H1 (cell line): ENCODE measurements at regions not wholly inside any gene's neighbourhood (a gene's known extent, or its start where the extent isn't known, plus 50 kb on each side); places are given as distances from the start of the nearest gene placed in this dataset.

Experiments
- CTCF ChIA-PET: fragments of 300-600 bp; sonication (Branson Sonifier 250); formaldehyde crosslinking; loops from one replicate; lab custom pipeline; 2021; ENCODE audit not compliant: partially characterized antibody; lab: Charles Lee
- POLR2A ChIA-PET: fragments of 300-600 bp; sonication (Branson Sonifier 250); formaldehyde crosslinking; loops from one replicate; lab custom pipeline; 2021; ENCODE audit warnings: inconsistent platforms; ENCODE audit not compliant: partially characterized antibody; lab: Charles Lee
- DNase-seq, 2 experiments: peaks; one replicate each; pipeline versions ENCODE4 v3.0.0 to v3.0.0-alpha.2; 2010 to 2022; ENCODE audit warnings: low spot score in 2 of 2, low read depth in 1 of 2, mixed read lengths in 1 of 2
- FAIRE-seq: peaks from 2 replicates; lab custom pipeline; 2011; peaks lifted over from hg19 to GRCh38; lab: Jason Lieb, UNC
- H2AFZ ChIP-seq: 2 replicates; pipeline ENCODE4 v1.8.1; 2012; ENCODE audit warnings: low read length, inconsistent platforms
- H2AK5ac ChIP-seq: 2 replicates; pipeline ENCODE4 v1.6.1; 2013; ENCODE audit warnings: low read depth, low read length
- H2BK120ac ChIP-seq: replicated peaks from 2 replicates; pipeline ENCODE3; 2013; ENCODE audit warnings: low read depth, low read length, inconsistent platforms
- H2BK12ac ChIP-seq: 2 replicates; pipeline ENCODE4 v1.6.1; 2013; ENCODE audit warnings: low read depth, low read length
- H2BK15ac ChIP-seq: 2 replicates; pipeline ENCODE4 v1.6.1; 2013; ENCODE audit warnings: low read length
- H2BK20ac ChIP-seq: 2 replicates; pipeline ENCODE4 v1.6.1; 2013; ENCODE audit warnings: low read length
- H2BK5ac ChIP-seq: 2 replicates; pipeline ENCODE4 v1.6.1; 2013; ENCODE audit warnings: low read depth, low read length
- H3K14ac ChIP-seq: 2 replicates; pipeline ENCODE4 v1.6.1; 2013; ENCODE audit warnings: inconsistent platforms; ENCODE audit not compliant: insufficient read length
- H3K18ac ChIP-seq: 2 replicates; pipeline ENCODE4 v1.6.1; 2013; ENCODE audit warnings: low read length; ENCODE audit errors: extremely low read depth
- H3K23ac ChIP-seq: 2 replicates; pipeline ENCODE4 v1.6.1; 2013; ENCODE audit warnings: inconsistent platforms; ENCODE audit not compliant: insufficient read length
- H3K23me2 ChIP-seq: 2 replicates; pipeline ENCODE4 v1.6.1; 2013; ENCODE audit warnings: low read depth, low read length
- H3K27ac ChIP-seq: 2 replicates; pipeline ENCODE4 v1.6.1; 2011; ENCODE audit warnings: low read depth, low read length, inconsistent platforms
- H3K27me3 ChIP-seq, 4 experiments: replicated peaks in 1 of 4; 1 replicate in 1 of 4; 2 replicates in 3 of 4; pipeline versions ENCODE4 v1.6.1 to v1.8.1; 2011 to 2013; ENCODE audit warnings: low read length in 3 of 4, mild to moderate bottlenecking in 3 of 4, inconsistent platforms in 2 of 4, mixed read lengths in 2 of 4, moderate library complexity in 1 of 4; ENCODE audit not compliant: control insufficient read depth in 3 of 4, insufficient read depth in 3 of 4; ENCODE audit errors: extremely low read depth in 1 of 4
- H3K36me3 ChIP-seq, 4 experiments: 2 replicates each; pipeline versions ENCODE4 v1.6.1 to v1.8.1; 2011 to 2013; ENCODE audit warnings: mild to moderate bottlenecking in 4 of 4, low read length in 3 of 4, moderate library complexity in 2 of 4, control low read depth in 1 of 4, inconsistent platforms in 1 of 4; ENCODE audit not compliant: insufficient read depth in 4 of 4, control insufficient read depth in 2 of 4
- H3K4ac ChIP-seq: replicated peaks from 2 replicates; pipeline ENCODE3; 2013; ENCODE audit warnings: low read length, low read depth, mixed read lengths, inconsistent platforms; ENCODE audit not compliant: insufficient read length
- H3K4me1 ChIP-seq, 4 experiments: replicated peaks in 1 of 4; 1 replicate in 1 of 4; 2 replicates in 3 of 4; pipeline versions ENCODE4 v1.6.1 to v1.8.1; 2011 to 2013; ENCODE audit warnings: low read length in 3 of 4, inconsistent platforms in 2 of 4, mixed read lengths in 1 of 4; ENCODE audit not compliant: insufficient read depth in 4 of 4, control insufficient read depth in 3 of 4
- H3K4me2 ChIP-seq, 2 experiments: 2 replicates each; pipeline versions ENCODE4 v1.6.1 to v1.8.1; 2011 to 2013; ENCODE audit warnings: low read depth in 2 of 2, low read length in 2 of 2, control low read depth in 1 of 2, inconsistent platforms in 1 of 2, mild to moderate bottlenecking in 1 of 2; ENCODE audit not compliant: insufficient read depth in 1 of 2
- H3K4me3 ChIP-seq, 4 experiments: fragments of 200-600, 300-600 bp in 1 of 4; sonication (generic), shearing (Covaris generic), sonication (Bioruptor Twin) in 1 of 4; 2 replicates each; pipeline versions ENCODE4 v1.5.1 to v1.8.1; 2011 to 2016; ENCODE audit warnings: low read length in 4 of 4, low read depth in 3 of 4, control low read depth in 2 of 4, inconsistent platforms in 2 of 4, mild to moderate bottlenecking in 2 of 4, mixed read lengths in 1 of 4, moderate library complexity in 1 of 4; ENCODE audit not compliant: insufficient read depth in 2 of 4; ENCODE audit errors: extremely low read depth in 1 of 4
- H3K56ac ChIP-seq: replicated peaks from 2 replicates; pipeline ENCODE3; 2013; ENCODE audit warnings: low read depth, mild to moderate bottlenecking, mixed read lengths, low read length, inconsistent platforms; ENCODE audit not compliant: insufficient read length
- H3K79me1 ChIP-seq: 2 replicates; pipeline ENCODE4 v1.6.1; 2013; ENCODE audit warnings: low read depth, low read length, control low read depth
- H3K79me2 ChIP-seq, 2 experiments: 2 replicates each; pipeline versions ENCODE4 v1.6.1 to v1.8.1; 2012 to 2013; ENCODE audit warnings: low read length in 2 of 2, mild to moderate bottlenecking in 2 of 2, inconsistent platforms in 1 of 2; ENCODE audit not compliant: insufficient read depth in 2 of 2, control insufficient read depth in 1 of 2
- H3K9ac ChIP-seq, 4 experiments: replicated peaks in 1 of 4; 1 replicate in 1 of 4; 2 replicates in 3 of 4; pipeline versions ENCODE4 v1.6.1 to v1.8.1; 2011 to 2013; ENCODE audit warnings: low read depth in 3 of 4, low read length in 3 of 4, control low read depth in 2 of 4, mild to moderate bottlenecking in 2 of 4, moderate library complexity in 2 of 4, inconsistent platforms in 1 of 4; ENCODE audit errors: extremely low read depth in 1 of 4
- H3K9me3 ChIP-seq, 2 experiments: 2 replicates each; pipeline versions ENCODE4 v1.6.1 to v1.8.1; 2012 to 2013; ENCODE audit warnings: mild to moderate bottlenecking in 2 of 2, moderate library complexity in 2 of 2, control low read depth in 1 of 2, inconsistent platforms in 1 of 2, low read depth in 1 of 2, low read length in 1 of 2, mixed read lengths in 1 of 2; ENCODE audit not compliant: insufficient read depth in 2 of 2
- H4K20me1 ChIP-seq, 2 experiments: replicated peaks in 1 of 2; 2 replicates each; pipeline versions ENCODE3 to v1.8.1; 2011 to 2013; ENCODE audit warnings: inconsistent platforms in 2 of 2, low read length in 2 of 2, mild to moderate bottlenecking in 1 of 2; ENCODE audit not compliant: insufficient read depth in 2 of 2, control insufficient read depth in 1 of 2
- H4K5ac ChIP-seq: 2 replicates; pipeline ENCODE4 v1.6.1; 2013; ENCODE audit warnings: low read length, low read depth, mixed read lengths, inconsistent platforms; ENCODE audit not compliant: insufficient read length
- H4K8ac ChIP-seq: 2 replicates; pipeline ENCODE4 v1.8.0; 2013; ENCODE audit warnings: mild to moderate bottlenecking, moderate library complexity, low read length, inconsistent platforms; ENCODE audit not compliant: insufficient read depth; ENCODE audit errors: extremely low read depth
- H4K91ac ChIP-seq: replicated peaks from 2 replicates; pipeline ENCODE3; 2013; ENCODE audit warnings: low read length, mixed read lengths, inconsistent platforms; ENCODE audit not compliant: insufficient read length
- CBX8 ChIP-seq: fragments of 300-800, 300-1000 bp; sonication (generic); IDR thresholded peaks from 2 replicates; pipeline ENCODE4 v1.7.1; 2016; ENCODE audit warnings: low read depth, low read length, borderline replicate concordance
- CEBPB ChIP-seq: IDR thresholded peaks from 2 replicates; pipeline ENCODE4 v1.6.1; 2012; ENCODE audit warnings: low read depth, low read length
- CHD1 ChIP-seq: IDR thresholded peaks from 2 replicates; pipeline ENCODE4 v1.6.1; 2012; ENCODE audit warnings: low read depth, low read length, improper control_type of control experiment
- GABPA ChIP-seq: IDR thresholded peaks from 2 replicates; pipeline ENCODE4 v1.6.1; 2011; ENCODE audit warnings: mild to moderate bottlenecking, low read length, moderate library complexity, borderline replicate concordance; ENCODE audit not compliant: insufficient read depth
- HDAC2 ChIP-seq, 2 experiments: fragments of 300-600 bp in 1 of 2; sonication (generic) in 1 of 2; IDR thresholded peaks; 2 replicates each; pipeline ENCODE4 v1.6.1; 2011 to 2012; ENCODE audit warnings: low read depth in 2 of 2, low read length in 2 of 2, mild to moderate bottlenecking in 2 of 2, moderate library complexity in 2 of 2, borderline replicate concordance in 1 of 2, inconsistent platforms in 1 of 2
- HDAC6 ChIP-seq: IDR thresholded peaks from one replicate; pipeline ENCODE4 v1.7.1; 2012; ENCODE audit warnings: low read depth, mild to moderate bottlenecking, inconsistent platforms, low read length, moderate library complexity
- POU5F1 ChIP-seq: IDR thresholded peaks from 2 replicates; pipeline ENCODE4 v1.6.1; 2011; ENCODE audit warnings: low read depth, mild to moderate bottlenecking, low read length, moderate library complexity
- RAD21 ChIP-seq, 2 experiments: IDR thresholded peaks in 1 of 2; conservative IDR thresholded peaks in 1 of 2; 2 replicates each; pipeline ENCODE4 v1.6.1; 2011; ENCODE audit warnings: low read depth in 2 of 2, low read length in 2 of 2, improper control_type of control experiment in 1 of 2, inconsistent platforms in 1 of 2, mild to moderate bottlenecking in 1 of 2, moderate library complexity in 1 of 2
- SIN3A ChIP-seq, 2 experiments: IDR thresholded peaks in 1 of 2; conservative IDR thresholded peaks in 1 of 2; 2 replicates each; pipeline ENCODE4 v1.6.1; 2011 to 2012; ENCODE audit warnings: low read length in 2 of 2, improper control_type of control experiment in 1 of 2, low read depth in 1 of 2, mild to moderate bottlenecking in 1 of 2
- SP2 ChIP-seq: IDR thresholded peaks from 2 replicates; pipeline ENCODE4 v1.6.1; 2012; ENCODE audit warnings: mild to moderate bottlenecking, low read length, inconsistent platforms
- SP4 ChIP-seq: IDR thresholded peaks from 2 replicates; pipeline ENCODE4 v1.6.1; 2012; ENCODE audit warnings: low read length, inconsistent platforms
- SRF ChIP-seq: IDR thresholded peaks from 2 replicates; pipeline ENCODE4 v1.6.1; 2011; ENCODE audit warnings: mild to moderate bottlenecking, low read depth, low read length, moderate library complexity
- SUZ12 ChIP-seq: fragments of 200-600 bp; sonication (generic); IDR thresholded peaks from 2 replicates; pipeline ENCODE4 v1.6.1; 2012; ENCODE audit warnings: mild to moderate bottlenecking, inconsistent platforms, low read length, moderate library complexity, mixed read lengths
- TBP ChIP-seq: IDR thresholded peaks from 2 replicates; pipeline ENCODE4 v1.6.1; 2011; ENCODE audit warnings: low read depth, low read length, improper control_type of control experiment
- WGBS, 2 experiments: shearing (Covaris generic) in 1 of 2; methylation state at CpG; one replicate each; pipeline versions ENCODE4 v1.1.6 to v1.1.7; 2013 to 2015; ENCODE audit warnings: low lambda C conversion rate in 2 of 2, mixed read lengths in 2 of 2, inconsistent platforms in 1 of 2, low coverage in 1 of 2, missing lambda C conversion rate in 1 of 2; ENCODE audit not compliant: insufficient replicate concordance in 2 of 2, insufficient coverage in 1 of 2, insufficient read length in 1 of 2; ENCODE audit errors: extremely low coverage in 1 of 2, missing lambda C conversion rate in 1 of 2; 5-methylcytosine and 5-hydroxymethylcytosine counted together

GRCh38 chr16:62846399-62847057, 810.3 kb upstream of the CDH8 start:
- Histone ChIP-seq H3K9ac (no peak overlapping the region), H4K20me1 (no peaks in the 10 kb centered on the region), H3K79me2 (no peaks in the 10 kb centered on the region), H3K27ac (no peak overlapping the region), H3K4ac (no peak overlapping the region), H2BK15ac (no peak overlapping the region), H2BK120ac (no peak overlapping the region), H3K18ac (no peak overlapping the region), H3K27me3 (no peaks in the 10 kb centered on the region), H3K4me2 (no peak overlapping the region), H4K91ac (no peak overlapping the region), H3K23ac (no peak overlapping the region), H2AFZ (no peak overlapping the region), H2BK12ac (no peak overlapping the region), H3K23me2 (no peaks in the 10 kb centered on the region; the same call in 1 of the 2 replicates), H3K56ac (no peak overlapping the region), H2BK20ac (no peak overlapping the region), H3K79me1 (no peaks in the 10 kb centered on the region), H3K4me3 (no peak overlapping the region), H3K9me3 (no peaks in the 10 kb centered on the region), H4K8ac (no peak overlapping the region), H2BK5ac (no peak overlapping the region), H3K36me3 (no peaks in the 10 kb centered on the region), H3K14ac (no peak overlapping the region), H2AK5ac (no peak overlapping the region), H4K5ac (no peak overlapping the region), H3K4me1 (no peaks in the 10 kb centered on the region)
- DNase-seq (no peak), FAIRE-seq (no peak)
- ChIA-PET CTCF (no interaction called here), POLR2A (no interaction called here)
- WGBS, 2 experiments = 96% methylated on average over 2 of the region's 2 CpGs; no CpG with 5 or more reads in 1 of the 2 experiments
- no peak for TF ChIP-seq SP4
- no peak for TF ChIP-seq HDAC6
- TF ChIP-seq SUZ12 = no peak
- no peak for TF ChIP-seq RAD21 (IDR thresholded peaks at IDR 0.05 in 1 of 2, conservative IDR thresholded peaks at IDR 0.05 in 1 of 2; ENCODE audit: low read depth in 2 of 2, low read length in 2 of 2)
- TF ChIP-seq CHD1 = no peak
- no peak for TF ChIP-seq SRF
- no peak for TF ChIP-seq HDAC2 (IDR thresholded peaks at IDR 0.05; ENCODE audit: borderline replicate concordance in 1 of 2, low read depth in 2 of 2, low read length in 2 of 2)
- no peak for TF ChIP-seq SIN3A (conservative IDR thresholded peaks at IDR 0.05 in 1 of 2, IDR thresholded peaks at IDR 0.05 in 1 of 2; ENCODE audit: low read depth in 1 of 2, low read length in 2 of 2)
- no peak for TF ChIP-seq POU5F1
- no peak for TF ChIP-seq GABPA
- no peak for TF ChIP-seq CEBPB
- TF ChIP-seq TBP = no peak
- TF ChIP-seq CBX8 = no peak
- no peak for TF ChIP-seq SP2
